OCI-LY7 (cell line): ENCODE measurements at regions not wholly inside any gene's neighbourhood (a gene's known extent, or its start where the extent isn't known, plus 50 kb on each side); places are given as distances from the start of the nearest gene placed in this dataset.

Source experiments
- BruUV-seq: library from RNA; stranded (reverse); fragments of 400-500 nt; replicated peaks from 2 replicates; lab custom pipeline; 2021; lab: Mats Ljungman, UMichigan
- CTCF ChIA-PET: fragments of 300-600 bp; sonication (Branson Sonifier 250); formaldehyde crosslinking; loops from one replicate; lab custom pipeline; 2022; ENCODE audit warnings: antibody characterized with exemption; ENCODE audit not compliant: unreplicated experiment; lab: Charles Lee
- POLR2A ChIA-PET: fragments of 300-600 bp; sonication (Branson Sonifier 250); formaldehyde crosslinking; loops from one replicate; lab custom pipeline; 2022; ENCODE audit warnings: antibody characterized with exemption; lab: Charles Lee
- DNase-seq: peaks from one replicate; pipeline ENCODE4 v3.0.0-alpha.2; 2015; ENCODE audit warnings: low spot score
- H2AFZ ChIP-seq: fragments of 200-600 bp; sonication (generic), shearing (Covaris generic); 2 replicates; pipeline ENCODE4 v1.6.1; 2014; ENCODE audit warnings: mild to moderate bottlenecking, antibody characterized with exemption, low read length, moderate library complexity
- H3K27ac ChIP-seq: fragments of 200-600 bp; sonication (generic); 2 replicates; pipeline ENCODE4 v1.5.1; 2014; ENCODE audit warnings: mixed run types, low read depth, mild to moderate bottlenecking, moderate library complexity, low read length, inconsistent platforms; ENCODE audit not compliant: poor library complexity, severe bottlenecking
- H3K36me3 ChIP-seq: fragments of 200-600 bp; sonication (generic); 2 replicates; pipeline ENCODE4 v1.6.1; 2014; ENCODE audit warnings: mild to moderate bottlenecking, antibody characterized with exemption, low read length, moderate library complexity, mixed read lengths; ENCODE audit not compliant: insufficient read depth
- H3K4me1 ChIP-seq: fragments of 200-600 bp; sonication (generic); 2 replicates; pipeline ENCODE4 v1.5.1; 2014; ENCODE audit warnings: mild to moderate bottlenecking, low read length; ENCODE audit not compliant: insufficient read depth, poor library complexity, severe bottlenecking
- H3K4me2 ChIP-seq: fragments of 200-600 bp; sonication (generic); 2 replicates; pipeline ENCODE4 v1.6.1; 2014; ENCODE audit warnings: mild to moderate bottlenecking, low read length
- H3K4me3 ChIP-seq: fragments of 200-600 bp; sonication (generic); 2 replicates; pipeline ENCODE4 v1.5.1; 2014; ENCODE audit warnings: mild to moderate bottlenecking, low read depth, low read length; ENCODE audit not compliant: poor library complexity, severe bottlenecking
- H3K79me2 ChIP-seq: fragments of 200-600 bp; sonication (generic); 2 replicates; pipeline ENCODE4 v1.6.1; 2016; ENCODE audit warnings: low read depth, mild to moderate bottlenecking, low read length, moderate library complexity, mixed read lengths; ENCODE audit not compliant: insufficient read depth
- H3K9me2 ChIP-seq: fragments of 200-600 bp; sonication (generic); 2 replicates; pipeline ENCODE4 v1.6.1; 2016; ENCODE audit warnings: mild to moderate bottlenecking, low read length, mixed read lengths; ENCODE audit not compliant: insufficient read depth
- H3K9me3 ChIP-seq: fragments of 200-600 bp; sonication (generic); 2 replicates; pipeline ENCODE4 v1.6.1; 2014; ENCODE audit warnings: mild to moderate bottlenecking, mixed run types, low read length, mixed read lengths
- H4K20me1 ChIP-seq: fragments of 200-600 bp; sonication (generic); 2 replicates; pipeline ENCODE4 v1.6.1; 2014; ENCODE audit warnings: mild to moderate bottlenecking, antibody characterized with exemption, low read length, moderate library complexity, mixed read lengths; ENCODE audit not compliant: insufficient read depth
- CTCF ChIP-seq: fragments of 200-600 bp; sonication (generic); conservative IDR thresholded peaks from 2 replicates; pipeline ENCODE4 v1.5.1; 2014; ENCODE audit warnings: mild to moderate bottlenecking, antibody characterized with exemption, low read length, moderate library complexity, mixed read lengths
- EZH2phosphoT487 ChIP-seq: fragments of 200-600 bp; sonication (generic); IDR thresholded peaks from 2 replicates; pipeline ENCODE4 v1.6.1; 2018; ENCODE audit warnings: low read depth, borderline replicate concordance, mild to moderate bottlenecking, mixed run types, antibody characterized with exemption, low read length, moderate library complexity, mixed read lengths
- intact Hi-C: fragments of 100-400 bp; cut with micrococcal nuclease; formaldehyde crosslinking; loops from one replicate; pipeline ENCODE4 v1.10.0; 2022; ENCODE audit not compliant: unreplicated experiment

GRCh38 chr3:87634426-87634825 is 358.0 kb upstream of the POU1F1 start:
- Histone ChIP-seq H3K9me3 (no peaks in the 10 kb centered on the region), H2AFZ (no peak overlapping the region), H3K4me1 (no peaks in the 10 kb centered on the region), H3K4me2 (no peak overlapping the region), H3K9me2 (no peaks in the 10 kb centered on the region), H3K79me2 (no peaks in the 10 kb centered on the region), H3K36me3 (no peaks in the 10 kb centered on the region), H4K20me1 (no peaks in the 10 kb centered on the region), H3K4me3 (no peak overlapping the region), H3K27ac (no peak overlapping the region)
- no peak for TF ChIP-seq CTCF
- TF ChIP-seq EZH2phosphoT487: no peak
- intact Hi-C loops: no loop called here
- CTCF ChIA-PET: no interaction called here
- POLR2A ChIA-PET: no interaction called here
- no peak for DNase-seq
- no TSS peak for BruUV-seq

GRCh38 chr3:87627316-87627715 is 350.9 kb upstream of the POU1F1 start:
- no peak for DNase-seq
- 0 out of 2 replicates have a peak, but pooled peaks cover 4% of the 10 kb centered on the region for H3K9me3 ChIP-seq
- no peak overlapping the region for H2AFZ ChIP-seq
- H3K27ac ChIP-seq: no peak overlapping the region
- H3K79me2 ChIP-seq: no peaks in the 10 kb centered on the region
- no peaks in the 10 kb centered on the region for H3K9me2 ChIP-seq
- ChIA-PET CTCF (no interaction called here), POLR2A (no interaction called here)
- no peaks in the 10 kb centered on the region for H4K20me1 ChIP-seq
- BruUV-seq: no TSS peak
- no peak overlapping the region for H3K4me2 ChIP-seq
- intact Hi-C loops: no loop called here
- no peaks in the 10 kb centered on the region for H3K36me3 ChIP-seq
- no peaks in the 10 kb centered on the region for H3K4me1 ChIP-seq
- H3K4me3 ChIP-seq: no peak overlapping the region
- TF ChIP-seq EZH2phosphoT487 (no peak), CTCF (no peak)

- no peaks in the 10 kb centered on the region for H3K79me2 ChIP-seq
- no peak for DNase-seq
- no peaks in the 10 kb centered on the region for H3K9me2 ChIP-seq
- H3K36me3 ChIP-seq: no peaks in the 10 kb centered on the region
- 0 out of 2 replicates have a peak, but pooled peaks cover 4% of the 10 kb centered on the region for H3K9me3 ChIP-seq
- no peak overlapping the region for H3K4me2 ChIP-seq
- POLR2A ChIA-PET: no interaction called here
- BruUV-seq: no TSS peak
- TF ChIP-seq CTCF (no peak), EZH2phosphoT487 (no peak)
- CTCF ChIA-PET: no interaction called here
- no peak overlapping the region for H2AFZ ChIP-seq
- no peak overlapping the region for H3K27ac ChIP-seq
- intact Hi-C loops: no loop called here
- no peaks in the 10 kb centered on the region for H4K20me1 ChIP-seq
- no peak overlapping the region for H3K4me3 ChIP-seq
- no peaks in the 10 kb centered on the region for H3K4me1 ChIP-seq
These were observed 350.2 kb upstream of the POU1F1 start for GRCh38 chr3:87626546-87626945.
